ENCODE measurements at regions not wholly inside any gene's neighbourhood (a gene's known extent, or its start where the extent isn't known, plus 50 kb on each side); places are given as distances from the start of the nearest gene placed in this dataset.

- Histone ChIP-seq H3K9ac (ENCODE audit: low read length) (no peak overlapping the region), H3K4me1 (ENCODE audit: control insufficient read depth, insufficient read depth, low read length) (no peaks in the 10 kb centered on the region), H3K4me3 (ENCODE audit: low read length) (no peak overlapping the region)
Measured at GRCh38 chr2:57806449-57806968, 240.1 kb upstream of the VRK2 start.

GRCh38 chr2:57809230-57809629 lies 237.4 kb upstream of the VRK2 start:
- Histone ChIP-seq H3K9me3 (ENCODE audit: control insufficient read depth, low read length) (no peaks in the 10 kb centered on the region), H3K27me3 (ENCODE audit: control insufficient read depth, insufficient read depth, low read length) (no peaks in the 10 kb centered on the region), H3K4me1 (ENCODE audit: control insufficient read depth, insufficient read depth, low read length) (no peaks in the 10 kb centered on the region), H3K4me3 (ENCODE audit: low read length) (no peak overlapping the region), H3K9ac (ENCODE audit: low read length) (no peak overlapping the region), H3K36me3 (ENCODE audit: control insufficient read depth, insufficient read depth, low read length) (no peaks in the 10 kb centered on the region)

More at GRCh38 chr2:57806449-57806968, 240.1 kb upstream of the VRK2 start:
- Histone ChIP-seq H3K9me3 (ENCODE audit: control insufficient read depth, low read length) (no peaks in the 10 kb centered on the region), H3K36me3 (ENCODE audit: control insufficient read depth, insufficient read depth, low read length) (no peaks in the 10 kb centered on the region), H3K27me3 (ENCODE audit: control insufficient read depth, insufficient read depth, low read length) (no peaks in the 10 kb centered on the region)

GRCh38 chr2:57821088-57821487 lies 225.5 kb upstream of the VRK2 start:
- Histone ChIP-seq H3K36me3 (ENCODE audit: control insufficient read depth, insufficient read depth, low read length) (no peaks in the 10 kb centered on the region), H3K9ac (ENCODE audit: low read length) (no peak overlapping the region), H3K4me3 (ENCODE audit: low read length) (no peak overlapping the region), H3K9me3 (ENCODE audit: control insufficient read depth, low read length) (no peaks in the 10 kb centered on the region), H3K4me1 (ENCODE audit: control insufficient read depth, insufficient read depth, low read length) (no peaks in the 10 kb centered on the region), H3K27me3 (ENCODE audit: control insufficient read depth, insufficient read depth, low read length) (no peaks in the 10 kb centered on the region)

DNA sequence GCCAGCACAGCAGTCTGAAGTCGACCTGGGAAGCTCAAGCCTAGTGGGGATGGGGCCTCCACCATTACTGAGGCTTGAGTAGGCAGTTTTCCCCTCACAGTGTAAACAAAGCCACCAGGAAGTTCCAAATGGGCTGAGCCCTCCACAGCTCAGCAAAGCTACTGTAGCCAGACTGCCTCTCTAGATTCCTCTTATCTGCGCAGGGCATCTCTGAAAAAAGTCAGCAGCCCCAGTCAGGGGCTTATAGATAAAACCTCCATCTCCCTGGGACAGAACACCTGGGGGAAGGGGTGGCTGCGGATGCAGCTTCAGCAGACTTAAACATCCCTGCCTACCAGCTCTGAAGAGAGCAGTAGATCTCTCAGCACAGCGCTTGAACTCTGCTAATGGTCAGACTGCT lies 218.4 kb upstream of the VRK2 start:
- Histone ChIP-seq H3K4me3 (ENCODE audit: low read length) (no peak overlapping the region), H3K27me3 (ENCODE audit: control insufficient read depth, insufficient read depth, low read length) (no peaks in the 10 kb centered on the region), H3K36me3 (ENCODE audit: control insufficient read depth, insufficient read depth, low read length) (no peaks in the 10 kb centered on the region), H3K9me3 (ENCODE audit: control insufficient read depth, low read length) (no peaks in the 10 kb centered on the region), H3K4me1 (ENCODE audit: control insufficient read depth, insufficient read depth, low read length) (no peaks in the 10 kb centered on the region), H3K9ac (ENCODE audit: low read length) (no peak overlapping the region)

- no peaks in the 10 kb centered on the region for H3K36me3 ChIP-seq (ENCODE audit: control insufficient read depth, insufficient read depth, low read length)
- H3K27me3 ChIP-seq (ENCODE audit: control insufficient read depth, insufficient read depth, low read length) = no peaks in the 10 kb centered on the region
- no peak overlapping the region for H3K4me3 ChIP-seq (ENCODE audit: low read length)
- no peak overlapping the region for H3K9ac ChIP-seq (ENCODE audit: low read length)
- no peaks in the 10 kb centered on the region for H3K9me3 ChIP-seq (ENCODE audit: control insufficient read depth, low read length)
- no peaks in the 10 kb centered on the region for H3K4me1 ChIP-seq (ENCODE audit: control insufficient read depth, insufficient read depth, low read length)
Measured at GRCh38 chr2:57834666-57835065, 211.9 kb upstream of the VRK2 start.

- Histone ChIP-seq H3K36me3 (ENCODE audit: control insufficient read depth, insufficient read depth, low read length) (no peaks in the 10 kb centered on the region), H3K4me1 (ENCODE audit: control insufficient read depth, insufficient read depth, low read length) (no peaks in the 10 kb centered on the region), H3K4me3 (ENCODE audit: low read length) (no peak overlapping the region), H3K9ac (ENCODE audit: low read length) (no peak overlapping the region), H3K27me3 (ENCODE audit: control insufficient read depth, insufficient read depth, low read length) (no peaks in the 10 kb centered on the region), H3K9me3 (ENCODE audit: control insufficient read depth, low read length) (no peaks in the 10 kb centered on the region)
Measured at GRCh38 chr2:57842531-57842930, 204.1 kb upstream of the VRK2 start.

DNA sequence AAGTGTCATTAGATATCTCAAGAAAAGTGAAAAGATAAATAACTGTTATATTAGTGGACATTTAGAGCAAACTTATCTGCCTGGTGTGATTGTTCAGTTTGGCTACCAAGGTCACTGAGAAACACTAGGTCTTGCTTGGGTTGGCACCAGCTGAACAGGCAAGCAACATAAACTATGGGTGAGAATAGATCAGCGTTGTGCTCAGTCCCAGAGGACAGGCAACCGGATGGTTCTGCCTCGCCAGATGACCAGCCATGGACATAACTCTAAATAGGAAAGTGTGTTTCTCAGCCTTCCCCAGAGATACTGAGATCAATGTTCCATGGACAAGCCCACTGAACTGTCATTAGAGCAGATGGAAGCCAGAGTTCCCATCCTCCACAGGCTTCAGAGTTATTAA lies 203.4 kb upstream of the VRK2 start:
- Histone ChIP-seq H3K36me3 (ENCODE audit: control insufficient read depth, insufficient read depth, low read length) (no peaks in the 10 kb centered on the region), H3K27me3 (ENCODE audit: control insufficient read depth, insufficient read depth, low read length) (no peaks in the 10 kb centered on the region), H3K4me1 (ENCODE audit: control insufficient read depth, insufficient read depth, low read length) (no peaks in the 10 kb centered on the region), H3K9ac (ENCODE audit: low read length) (no peak overlapping the region), H3K9me3 (ENCODE audit: control insufficient read depth, low read length) (no peaks in the 10 kb centered on the region), H3K4me3 (ENCODE audit: low read length) (no peak overlapping the region)

DNA sequence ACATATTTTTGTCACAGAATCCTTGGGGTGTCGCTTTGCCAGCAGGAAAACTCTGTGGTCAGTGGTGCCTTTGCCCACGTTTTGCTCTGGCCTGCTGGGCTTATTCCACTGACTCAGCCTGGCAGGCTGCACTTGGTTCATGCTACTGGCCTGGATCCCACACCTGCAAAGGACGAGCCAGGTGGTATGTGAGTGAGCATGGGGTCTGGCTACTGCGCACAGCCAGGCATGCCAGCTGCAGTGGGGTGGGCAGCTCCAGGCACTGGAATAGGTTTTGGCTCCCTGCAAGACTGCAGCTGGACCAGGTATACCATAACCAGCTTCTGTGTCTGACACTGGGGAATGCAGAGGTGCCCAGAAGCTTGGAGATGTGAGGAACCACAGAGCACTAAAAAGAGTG lies 197.9 kb upstream of the VRK2 start:
- H3K4me1 ChIP-seq (ENCODE audit: control insufficient read depth, insufficient read depth, low read length) = no peaks in the 10 kb centered on the region
- no peak overlapping the region for H3K9ac ChIP-seq (ENCODE audit: low read length)
- no peak overlapping the region for H3K4me3 ChIP-seq (ENCODE audit: low read length)
- H3K9me3 ChIP-seq (ENCODE audit: control insufficient read depth, low read length) = no peaks in the 10 kb centered on the region
- no peaks in the 10 kb centered on the region for H3K36me3 ChIP-seq (ENCODE audit: control insufficient read depth, insufficient read depth, low read length)
- no peaks in the 10 kb centered on the region for H3K27me3 ChIP-seq (ENCODE audit: control insufficient read depth, insufficient read depth, low read length)

DNA sequence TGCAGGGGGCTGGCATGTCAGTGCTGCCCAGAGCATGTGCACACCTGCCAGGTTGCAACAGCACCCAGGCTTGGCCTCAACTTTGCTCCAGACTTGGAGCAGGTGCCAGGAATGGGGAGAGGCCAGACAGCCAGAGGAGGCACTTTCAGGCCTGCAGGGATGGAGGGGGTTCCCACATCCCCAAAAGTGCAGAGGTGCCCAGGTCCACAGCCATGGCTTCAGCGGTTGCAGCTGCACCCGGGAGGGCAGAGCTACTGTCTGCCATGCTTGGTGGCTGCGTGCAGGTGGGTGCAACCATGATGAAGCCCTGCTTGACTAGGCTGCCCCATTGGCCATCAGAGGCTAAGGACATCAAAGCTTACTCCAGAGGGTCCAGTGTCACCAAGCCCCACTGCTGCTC lies 196.8 kb upstream of the VRK2 start:
- Histone ChIP-seq H3K9ac (ENCODE audit: low read length) (no peak overlapping the region), H3K36me3 (ENCODE audit: control insufficient read depth, insufficient read depth, low read length) (no peaks in the 10 kb centered on the region), H3K4me1 (ENCODE audit: control insufficient read depth, insufficient read depth, low read length) (no peaks in the 10 kb centered on the region), H3K9me3 (ENCODE audit: control insufficient read depth, low read length) (no peaks in the 10 kb centered on the region), H3K4me3 (ENCODE audit: low read length) (no peak overlapping the region), H3K27me3 (ENCODE audit: control insufficient read depth, insufficient read depth, low read length) (no peaks in the 10 kb centered on the region)

GRCh38 chr2:57850415-57851130 lies 196.0 kb upstream of the VRK2 start:
- Histone ChIP-seq H3K36me3 (ENCODE audit: control insufficient read depth, insufficient read depth, low read length) (no peaks in the 10 kb centered on the region), H3K9me3 (ENCODE audit: control insufficient read depth, low read length) (no peaks in the 10 kb centered on the region), H3K4me3 (ENCODE audit: low read length) (no peak overlapping the region), H3K4me1 (ENCODE audit: control insufficient read depth, insufficient read depth, low read length) (no peaks in the 10 kb centered on the region), H3K27me3 (ENCODE audit: control insufficient read depth, insufficient read depth, low read length) (no peaks in the 10 kb centered on the region), H3K9ac (ENCODE audit: low read length) (no peak overlapping the region)

DNA sequence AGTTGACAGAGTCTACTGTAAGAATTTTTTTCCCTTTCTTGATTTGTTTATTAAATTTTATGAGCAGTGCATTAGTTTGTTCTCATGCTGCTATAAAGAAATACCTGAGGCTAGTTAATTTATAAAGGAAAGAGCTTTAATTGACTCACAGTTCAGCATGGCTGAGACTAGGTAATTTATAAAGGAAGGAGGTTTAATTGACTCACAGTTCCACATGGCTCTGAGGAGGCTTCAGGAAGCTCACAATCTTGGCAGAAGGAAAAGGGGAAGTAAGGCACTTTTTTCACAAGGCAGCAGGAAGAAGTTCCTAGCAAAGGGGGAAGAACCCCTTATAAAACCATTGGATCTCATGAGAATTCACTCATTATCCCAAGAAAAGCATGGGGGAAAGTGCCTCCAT lies 191.4 kb upstream of the VRK2 start:
- Histone ChIP-seq H3K4me1 (ENCODE audit: control insufficient read depth, insufficient read depth, low read length) (no peaks in the 10 kb centered on the region), H3K36me3 (ENCODE audit: control insufficient read depth, insufficient read depth, low read length) (no peaks in the 10 kb centered on the region), H3K4me3 (ENCODE audit: low read length) (no peak overlapping the region), H3K27me3 (ENCODE audit: control insufficient read depth, insufficient read depth, low read length) (no peaks in the 10 kb centered on the region), H3K9me3 (ENCODE audit: control insufficient read depth, low read length) (no peaks in the 10 kb centered on the region), H3K9ac (ENCODE audit: low read length) (no peak overlapping the region)

- Histone ChIP-seq H3K9ac (ENCODE audit: low read length) (no peak overlapping the region), H3K4me1 (ENCODE audit: control insufficient read depth, insufficient read depth, low read length) (no peaks in the 10 kb centered on the region)
Measured at GRCh38 chr2:57859755-57860154, 186.9 kb upstream of the VRK2 start.

GRCh38 chr2:57862153-57862552 lies 184.5 kb upstream of the VRK2 start:
- H3K4me3 ChIP-seq (ENCODE audit: low read length) = no peak overlapping the region
- no peaks in the 10 kb centered on the region for H3K9me3 ChIP-seq (ENCODE audit: control insufficient read depth, low read length)
- H3K4me1 ChIP-seq (ENCODE audit: control insufficient read depth, insufficient read depth, low read length) = no peaks in the 10 kb centered on the region
- no peaks in the 10 kb centered on the region for H3K27me3 ChIP-seq (ENCODE audit: control insufficient read depth, insufficient read depth, low read length)
- H3K9ac ChIP-seq (ENCODE audit: low read length) = no peak overlapping the region
- no peaks in the 10 kb centered on the region for H3K36me3 ChIP-seq (ENCODE audit: control insufficient read depth, insufficient read depth, low read length)

More at GRCh38 chr2:57859755-57860154, 186.9 kb upstream of the VRK2 start:
- Histone ChIP-seq H3K9me3 (ENCODE audit: control insufficient read depth, low read length) (no peaks in the 10 kb centered on the region), H3K27me3 (ENCODE audit: control insufficient read depth, insufficient read depth, low read length) (no peaks in the 10 kb centered on the region), H3K36me3 (ENCODE audit: control insufficient read depth, insufficient read depth, low read length) (no peaks in the 10 kb centered on the region), H3K4me3 (ENCODE audit: low read length) (no peak overlapping the region)

All from mucosa of stomach (tissue), 1 donor.